ENCODE measurements at regions not wholly inside any gene's neighbourhood (a gene's known extent, or its start where the extent isn't known, plus 50 kb on each side); places are given as distances from the start of the nearest gene placed in this dataset.
"Not testable (repeated sequence)": the region's sequence is repeated elsewhere in the genome, so short reads cannot be mapped to it uniquely, and the experiment has no call there.

DNA sequence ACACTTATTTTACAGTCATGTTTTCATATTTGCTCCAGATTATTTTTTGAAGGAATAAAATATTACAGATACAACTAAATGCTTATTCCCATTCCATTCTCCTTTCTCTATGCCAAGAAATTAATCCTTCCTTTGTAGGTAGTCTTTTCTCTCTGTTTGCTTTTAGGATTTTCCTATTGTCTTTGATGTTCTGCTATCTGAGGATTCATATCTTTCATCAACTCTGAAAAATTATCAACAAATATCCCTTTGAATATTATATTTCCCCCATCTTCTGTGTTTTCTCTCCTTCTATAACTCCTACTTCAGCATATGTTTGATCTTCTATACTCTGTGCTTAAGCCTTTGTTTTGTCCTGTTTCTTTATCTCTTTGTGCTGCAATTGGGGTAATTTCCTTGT lies 260.4 kb upstream of the RBMS1 start:
- H3K4me3 ChIP-seq (ENCODE audit: control insufficient read depth in 1 of 7, extremely low read depth in 1 of 7, insufficient read depth in 4 of 7, low read depth in 2 of 7, low read length in 6 of 7), result no peak overlapping the region
- no peaks in the 10 kb centered on the region for H3K27me3 ChIP-seq (replicated peaks in 2 of 5; ENCODE audit: control insufficient read depth in 4 of 5, insufficient read depth in 5 of 5, low read length in 4 of 5)

DNA sequence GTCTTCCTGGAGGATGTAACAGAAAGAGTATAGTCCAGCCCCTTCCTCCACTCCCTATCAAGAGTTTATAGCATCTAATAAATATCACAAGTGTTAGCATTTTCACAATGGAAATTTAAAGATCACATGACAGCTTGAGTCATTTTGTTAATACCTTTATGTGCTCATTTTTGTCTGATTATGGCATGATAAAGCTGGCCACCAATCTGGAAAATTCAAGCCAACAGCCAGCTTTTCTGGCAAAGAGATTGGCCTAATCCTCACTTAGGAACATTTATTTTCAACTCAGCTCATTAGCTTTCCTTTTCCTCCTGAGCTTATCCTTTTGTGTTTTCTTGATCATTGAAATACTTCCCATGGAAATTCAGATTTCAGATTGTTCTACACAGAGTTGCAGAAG lies 262.9 kb upstream of the RBMS1 start:
- Histone ChIP-seq H3K27me3 (replicated peaks in 2 of 5; ENCODE audit: control insufficient read depth in 4 of 5, insufficient read depth in 5 of 5, low read length in 4 of 5) (no peaks in the 10 kb centered on the region), H3K9me3 (ENCODE audit: control extremely low read depth in 1 of 5, control insufficient read depth in 4 of 5, insufficient read depth in 2 of 5, low read depth in 1 of 5, low read length in 4 of 5) (peaks cover 0 to 11% (median 0%) of the 10 kb centered on the region in 5 experiments), H3K4me3 (ENCODE audit: control insufficient read depth in 1 of 7, extremely low read depth in 1 of 7, insufficient read depth in 4 of 7, low read depth in 2 of 7, low read length in 6 of 7) (no peak overlapping the region), H3K4me1 (ENCODE audit: control extremely low read depth in 1 of 4, control insufficient read depth in 4 of 4, insufficient read depth in 4 of 4, low read length in 3 of 4) (no peaks in the 10 kb centered on the region), H3K36me3 (ENCODE audit: control insufficient read depth in 4 of 4, insufficient read depth in 4 of 4, low read length in 3 of 4) (no peaks in the 10 kb centered on the region), H3K27ac (ENCODE audit: insufficient read depth in 1 of 2, low read depth in 1 of 2, low read length in 2 of 2, poor library complexity in 1 of 2, severe bottlenecking in 2 of 2) (no peak overlapping the region)
- no peak for DNase-seq
- POLR2A ChIA-PET, result no interaction called here
- CTCF ChIA-PET, result interaction anchor here (1.0 kb wide), 1 partner anchor 433 kb away, joined by 3 read pairs; no protein-coding TSS in a partner anchor

More for the DNA sequence above, 260.4 kb upstream of the RBMS1 start:
- Histone ChIP-seq H3K4me1 (ENCODE audit: control extremely low read depth in 1 of 4, control insufficient read depth in 4 of 4, insufficient read depth in 4 of 4, low read length in 3 of 4) (no peaks in the 10 kb centered on the region), H3K9me3 (ENCODE audit: control extremely low read depth in 1 of 5, control insufficient read depth in 4 of 5, insufficient read depth in 2 of 5, low read depth in 1 of 5, low read length in 4 of 5) (peaks cover 0 to 11% (median 0%) of the 10 kb centered on the region in 5 experiments), H3K36me3 (ENCODE audit: control insufficient read depth in 4 of 4, insufficient read depth in 4 of 4, low read length in 3 of 4) (no peaks in the 10 kb centered on the region), H3K27ac (ENCODE audit: insufficient read depth in 1 of 2, low read depth in 1 of 2, low read length in 2 of 2, poor library complexity in 1 of 2, severe bottlenecking in 2 of 2) (no peak overlapping the region)
- DNase-seq, result no peak
- POLR2A ChIA-PET, result no interaction called here
- CTCF ChIA-PET, result no interaction called here

DNA sequence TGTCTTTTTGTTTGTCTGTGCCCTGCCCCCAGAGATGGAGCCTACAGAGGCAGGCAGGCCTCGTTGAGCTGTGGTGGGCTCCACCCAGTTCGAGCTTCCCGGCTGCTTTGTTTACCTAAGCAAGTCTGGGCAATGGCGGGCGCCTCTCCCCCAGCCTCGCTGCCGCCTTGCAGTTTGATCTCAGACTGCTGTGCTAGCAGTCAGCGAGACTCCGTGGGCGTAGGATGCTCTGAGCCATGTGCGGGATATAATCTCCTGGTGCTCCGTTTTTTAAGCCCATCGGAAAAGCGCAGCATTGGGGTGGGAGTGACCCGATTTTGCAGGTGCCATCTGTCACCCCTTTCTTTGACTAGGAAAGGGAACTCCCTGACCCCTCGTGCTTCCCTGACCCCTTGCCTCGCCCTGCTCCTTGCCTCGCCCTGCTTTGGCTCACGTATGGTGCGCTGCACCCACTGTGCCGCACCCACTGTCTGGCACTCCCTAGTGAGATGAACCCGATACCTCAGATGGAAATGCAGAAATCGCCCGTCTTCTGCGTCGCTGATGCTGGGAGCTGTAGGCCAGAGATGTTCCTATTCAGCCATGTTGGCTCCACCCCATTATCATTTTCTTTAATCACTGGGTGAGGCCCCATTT lies 269.0 kb upstream of the RBMS1 start:
- POLR2A ChIA-PET; H3K4me1 ChIP-seq (ENCODE audit: control extremely low read depth in 1 of 4, control insufficient read depth in 4 of 4, insufficient read depth in 4 of 4, low read length in 3 of 4); H3K27ac ChIP-seq (ENCODE audit: insufficient read depth in 1 of 2, low read depth in 1 of 2, low read length in 2 of 2, poor library complexity in 1 of 2, severe bottlenecking in 2 of 2); H3K36me3 ChIP-seq (ENCODE audit: control insufficient read depth in 4 of 4, insufficient read depth in 4 of 4, low read length in 3 of 4); CTCF ChIA-PET; H3K27me3 ChIP-seq (replicated peaks in 2 of 5; ENCODE audit: control insufficient read depth in 4 of 5, insufficient read depth in 5 of 5, low read length in 4 of 5); H3K4me3 ChIP-seq (ENCODE audit: control insufficient read depth in 1 of 7, extremely low read depth in 1 of 7, insufficient read depth in 4 of 7, low read depth in 2 of 7, low read length in 6 of 7); DNase-seq; H3K9me3 ChIP-seq (ENCODE audit: control extremely low read depth in 1 of 5, control insufficient read depth in 4 of 5, insufficient read depth in 2 of 5, low read depth in 1 of 5, low read length in 4 of 5): not testable (repeated sequence)
- 93% methylated on average over 25 of the region's 26 CpGs for WGBS (ENCODE audit: insufficient coverage)

DNA sequence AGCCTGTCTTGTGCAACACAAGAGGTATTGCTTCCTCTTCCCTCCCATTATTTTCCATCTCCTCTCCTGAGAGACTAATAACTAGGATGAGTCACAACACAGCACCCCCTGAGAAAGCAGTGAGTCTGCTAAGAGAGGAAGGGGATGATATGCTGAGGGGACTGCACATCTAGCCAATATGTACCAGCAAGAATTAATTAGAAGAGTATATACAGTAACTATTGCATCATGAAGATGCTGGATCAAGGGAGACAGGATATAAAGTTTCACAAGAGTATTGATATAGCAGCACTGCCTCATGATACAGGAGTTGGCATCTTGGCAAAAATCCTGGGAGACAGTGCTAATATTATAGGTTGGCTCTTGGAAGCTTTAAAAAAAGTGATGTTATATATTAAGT lies 289.9 kb upstream of the RBMS1 start:
- no peaks in the 10 kb centered on the region for H3K36me3 ChIP-seq (ENCODE audit: control insufficient read depth in 4 of 4, insufficient read depth in 4 of 4, low read length in 3 of 4)
- H3K4me3 ChIP-seq (ENCODE audit: control insufficient read depth in 1 of 7, extremely low read depth in 1 of 7, insufficient read depth in 4 of 7, low read depth in 2 of 7, low read length in 6 of 7), result no peak overlapping the region
- H3K4me1 ChIP-seq (ENCODE audit: control extremely low read depth in 1 of 4, control insufficient read depth in 4 of 4, insufficient read depth in 4 of 4, low read length in 3 of 4), result no peaks in the 10 kb centered on the region
- CTCF ChIA-PET, result no interaction called here
- POLR2A ChIA-PET, result no interaction called here
- DNase-seq, result no peak
- no peaks in the 10 kb centered on the region for H3K27me3 ChIP-seq (replicated peaks in 2 of 5; ENCODE audit: control insufficient read depth in 4 of 5, insufficient read depth in 5 of 5, low read length in 4 of 5)
- H3K9me3 ChIP-seq (ENCODE audit: control extremely low read depth in 1 of 5, control insufficient read depth in 4 of 5, insufficient read depth in 2 of 5, low read depth in 1 of 5, low read length in 4 of 5), result peaks cover 0 to 5% (median 0%) of the 10 kb centered on the region in 5 experiments
- H3K27ac ChIP-seq (ENCODE audit: insufficient read depth in 1 of 2, low read depth in 1 of 2, low read length in 2 of 2, poor library complexity in 1 of 2, severe bottlenecking in 2 of 2), result no peak overlapping the region

DNA sequence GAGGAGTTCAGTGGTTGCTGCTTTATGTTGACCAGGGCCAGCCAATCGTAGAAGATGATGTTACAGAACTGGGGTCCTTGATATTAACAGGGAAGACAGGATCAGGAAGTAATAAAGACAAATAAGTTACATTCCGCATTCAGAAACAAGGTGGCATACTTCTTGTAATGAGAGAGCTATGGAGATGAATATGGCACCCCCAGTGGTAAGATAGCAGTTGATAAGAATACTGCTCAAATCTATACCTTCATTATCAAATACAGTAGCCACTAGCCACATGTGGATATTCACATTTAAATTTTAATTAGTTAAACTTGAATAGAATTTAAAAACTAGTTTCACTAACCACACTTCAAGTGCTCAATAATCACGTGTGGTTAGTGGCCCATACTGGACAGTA lies 290.4 kb upstream of the RBMS1 start:
- no peak overlapping the region for H3K27ac ChIP-seq (ENCODE audit: insufficient read depth in 1 of 2, low read depth in 1 of 2, low read length in 2 of 2, poor library complexity in 1 of 2, severe bottlenecking in 2 of 2)
- H3K9me3 ChIP-seq (ENCODE audit: control extremely low read depth in 1 of 5, control insufficient read depth in 4 of 5, insufficient read depth in 2 of 5, low read depth in 1 of 5, low read length in 4 of 5), result peaks cover 0 to 5% (median 0%) of the 10 kb centered on the region in 5 experiments
- H3K4me3 ChIP-seq (ENCODE audit: control insufficient read depth in 1 of 7, extremely low read depth in 1 of 7, insufficient read depth in 4 of 7, low read depth in 2 of 7, low read length in 6 of 7), result no peak overlapping the region
- CTCF ChIA-PET, result interaction anchor here (0.6 to 1.0 kb wide), 2 partner anchors 11 to 1775 kb away, joined by 3 to 4 read pairs; no protein-coding TSS in a partner anchor
- POLR2A ChIA-PET, result no interaction called here
- no peak for DNase-seq
- H3K27me3 ChIP-seq (replicated peaks in 2 of 5; ENCODE audit: control insufficient read depth in 4 of 5, insufficient read depth in 5 of 5, low read length in 4 of 5), result no peaks in the 10 kb centered on the region
- no peaks in the 10 kb centered on the region for H3K36me3 ChIP-seq (ENCODE audit: control insufficient read depth in 4 of 4, insufficient read depth in 4 of 4, low read length in 3 of 4)
- WGBS (ENCODE audit: insufficient coverage), result 83% methylated on average over 1 of the region's 3 CpGs
- no peaks in the 10 kb centered on the region for H3K4me1 ChIP-seq (ENCODE audit: control extremely low read depth in 1 of 4, control insufficient read depth in 4 of 4, insufficient read depth in 4 of 4, low read length in 3 of 4)

DNA sequence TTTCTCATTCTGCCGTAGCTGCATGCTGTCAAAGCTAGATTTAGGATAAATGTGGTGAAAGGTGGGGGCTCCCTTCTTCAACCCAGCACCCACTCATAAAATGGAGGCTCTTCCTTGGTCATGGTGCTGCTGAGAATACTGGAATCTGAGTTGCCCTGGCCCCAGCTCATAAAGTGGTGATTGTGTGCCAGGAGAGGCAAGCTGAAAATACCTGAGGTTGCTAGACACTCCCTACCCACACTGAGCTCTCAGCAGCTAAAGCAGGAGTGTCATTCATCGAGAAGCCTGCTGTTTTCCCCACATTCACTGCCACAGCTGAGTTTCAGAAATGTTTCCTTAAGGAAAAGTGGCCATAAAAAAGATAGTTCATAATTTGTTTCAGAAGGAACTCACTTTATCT lies 297.1 kb upstream of the RBMS1 start:
- POLR2A ChIA-PET, result no interaction called here
- peaks cover 0 to 3% (median 0%) of the 10 kb centered on the region in 5 experiments for H3K9me3 ChIP-seq (ENCODE audit: control extremely low read depth in 1 of 5, control insufficient read depth in 4 of 5, insufficient read depth in 2 of 5, low read depth in 1 of 5, low read length in 4 of 5)
- WGBS (ENCODE audit: insufficient coverage), result 100% methylated on average over 1 of the region's 2 CpGs
- H3K27ac ChIP-seq (ENCODE audit: insufficient read depth in 1 of 2, low read depth in 1 of 2, low read length in 2 of 2, poor library complexity in 1 of 2, severe bottlenecking in 2 of 2), result no peak overlapping the region
- CTCF ChIA-PET, result interaction anchor here (1.1 kb wide), 1 partner anchor 10 kb away, joined by 3 read pairs; no protein-coding TSS in a partner anchor
- peaks cover 0 to 7% (median 0%) of the 10 kb centered on the region in 4 experiments for H3K4me1 ChIP-seq (ENCODE audit: control extremely low read depth in 1 of 4, control insufficient read depth in 4 of 4, insufficient read depth in 4 of 4, low read length in 3 of 4)
- no peaks in the 10 kb centered on the region for H3K27me3 ChIP-seq (replicated peaks in 2 of 5; ENCODE audit: control insufficient read depth in 4 of 5, insufficient read depth in 5 of 5, low read length in 4 of 5)
- no peaks in the 10 kb centered on the region for H3K36me3 ChIP-seq (ENCODE audit: control insufficient read depth in 4 of 4, insufficient read depth in 4 of 4, low read length in 3 of 4)
- no peak for DNase-seq
- H3K4me3 ChIP-seq (ENCODE audit: control insufficient read depth in 1 of 7, extremely low read depth in 1 of 7, insufficient read depth in 4 of 7, low read depth in 2 of 7, low read length in 6 of 7), result no peak overlapping the region

DNA sequence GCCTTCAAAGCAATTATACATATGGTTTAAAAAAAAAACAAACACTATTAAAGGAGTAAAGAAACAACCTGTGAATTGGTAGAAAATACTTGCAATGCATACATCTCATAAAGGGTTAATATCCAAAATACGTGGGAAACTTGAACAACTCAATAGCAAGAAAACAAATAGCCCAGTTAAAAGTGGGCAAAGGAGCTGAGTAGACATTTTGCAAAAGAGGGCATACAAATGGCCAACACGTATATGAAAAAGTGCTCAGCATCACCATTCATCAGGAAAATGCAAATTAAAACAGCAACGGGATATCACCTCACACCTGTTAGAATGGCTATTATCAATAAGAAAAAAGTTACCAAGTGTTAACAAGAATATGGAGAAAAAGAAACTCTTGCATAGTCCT lies 298.3 kb upstream of the RBMS1 start:
- CTCF ChIA-PET, result no interaction called here
- no peak for DNase-seq
- Histone ChIP-seq H3K27ac (ENCODE audit: insufficient read depth in 1 of 2, low read depth in 1 of 2, low read length in 2 of 2, poor library complexity in 1 of 2, severe bottlenecking in 2 of 2) (no peak overlapping the region), H3K9me3 (ENCODE audit: control extremely low read depth in 1 of 5, control insufficient read depth in 4 of 5, insufficient read depth in 2 of 5, low read depth in 1 of 5, low read length in 4 of 5) (peaks cover 0 to 3% (median 0%) of the 10 kb centered on the region in 5 experiments), H3K36me3 (ENCODE audit: control insufficient read depth in 4 of 4, insufficient read depth in 4 of 4, low read length in 3 of 4) (no peaks in the 10 kb centered on the region), H3K4me3 (ENCODE audit: control insufficient read depth in 1 of 7, extremely low read depth in 1 of 7, insufficient read depth in 4 of 7, low read depth in 2 of 7, low read length in 6 of 7) (no peak overlapping the region), H3K27me3 (replicated peaks in 2 of 5; ENCODE audit: control insufficient read depth in 4 of 5, insufficient read depth in 5 of 5, low read length in 4 of 5) (no peaks in the 10 kb centered on the region), H3K4me1 (ENCODE audit: control extremely low read depth in 1 of 4, control insufficient read depth in 4 of 4, insufficient read depth in 4 of 4, low read length in 3 of 4) (peaks cover 0 to 7% (median 0%) of the 10 kb centered on the region in 4 experiments)
- POLR2A ChIA-PET, result no interaction called here
- 83% methylated on average over 1 of the region's 3 CpGs for whole genome bisulfite sequencing (ENCODE audit: insufficient coverage)

All from common myeloid progenitor, CD34-positive (primary cell).